GM12878 (cell line): ENCODE measurements at regions not wholly inside any gene's neighbourhood (a gene's known extent, or its start where the extent isn't known, plus 50 kb on each side); places are given as distances from the start of the nearest gene placed in this dataset.

Source experiments
- BMI1 ChIP-seq: fragments of 450-650 bp; IDR thresholded peaks from 2 replicates; pipeline ENCODE4 v1.6.1; 2016; ENCODE audit warnings: mild to moderate bottlenecking, moderate library complexity, borderline replicate concordance
- EP300 ChIP-seq, 2 experiments: fragments of 150-350 bp in 1 of 2; IDR thresholded peaks; 2 replicates each; pipeline ENCODE4 v1.6.1; 2011 to 2012; ENCODE audit warnings: low read depth in 2 of 2, low read length in 2 of 2, borderline replicate concordance in 1 of 2, improper control_type of control experiment in 1 of 2, inconsistent platforms in 1 of 2; ENCODE audit not compliant: control insufficient read depth in 1 of 2
- ETV6 ChIP-seq, 2 experiments: fragments of 450-650 bp in 1 of 2; IDR thresholded peaks in 1 of 2; conservative IDR thresholded peaks in 1 of 2; 2 replicates each; pipeline ENCODE4 v1.6.1; 2014; ENCODE audit warnings: antibody characterized with exemption in 1 of 2, borderline replicate concordance in 1 of 2, low read depth in 1 of 2, mild to moderate bottlenecking in 1 of 2, moderate library complexity in 1 of 2
- FOS ChIP-seq: IDR thresholded peaks from 3 replicates; pipeline ENCODE4 v1.6.1; 2011; ENCODE audit warnings: borderline replicate concordance; ENCODE audit not compliant: insufficient read length; ENCODE audit errors: extremely low read depth
- FOXK2 ChIP-seq: fragments of 450-650 bp; IDR thresholded peaks from 2 replicates; pipeline ENCODE4 v1.6.1; 2017; ENCODE audit warnings: mild to moderate bottlenecking, moderate library complexity
- HDAC6 ChIP-seq: fragments of 200-600 bp; sonication (generic); IDR thresholded peaks from one replicate; pipeline ENCODE4 v1.8.0; 2017; ENCODE audit warnings: antibody characterized with exemption; ENCODE audit not compliant: unreplicated experiment
- MTA3 ChIP-seq: IDR thresholded peaks from 2 replicates; pipeline ENCODE4 v1.6.1; 2012; ENCODE audit warnings: low read length, inconsistent platforms, borderline replicate concordance
- MYB ChIP-seq: fragments of 150-350 bp; IDR thresholded peaks from 2 replicates; pipeline ENCODE4 v1.6.1; 2014; ENCODE audit warnings: mild to moderate bottlenecking, low read depth, low read length, borderline replicate concordance
- NR2C1 ChIP-seq: fragments of 450-650 bp; IDR thresholded peaks from 2 replicates; pipeline ENCODE4 v1.6.1; 2017; ENCODE audit warnings: antibody characterized with exemption, mild to moderate bottlenecking, moderate library complexity
- NRF1 ChIP-seq: conservative IDR thresholded peaks from 2 replicates; pipeline ENCODE4 v1.6.1; 2011; ENCODE audit warnings: mild to moderate bottlenecking, low read depth, low read length, improper control_type of control experiment
- PAX8 ChIP-seq: fragments of 450-650 bp; IDR thresholded peaks from 2 replicates; pipeline ENCODE4 v1.6.1; 2017; ENCODE audit warnings: mild to moderate bottlenecking, moderate library complexity
- PML ChIP-seq: IDR thresholded peaks from 2 replicates; pipeline ENCODE4 v1.6.1; 2012; ENCODE audit warnings: low read length, inconsistent platforms
- POLR2AphosphoS5 ChIP-seq: IDR thresholded peaks from 2 replicates; pipeline ENCODE4 v1.6.1; 2011; ENCODE audit warnings: mild to moderate bottlenecking, low read length, inconsistent platforms
- RAD21 ChIP-seq: IDR thresholded peaks from 2 replicates; pipeline ENCODE4 v1.6.1; 2011; ENCODE audit warnings: mild to moderate bottlenecking, low read depth, low read length, moderate library complexity; ENCODE audit not compliant: insufficient read depth
- RAD51 ChIP-seq: fragments of 450-650 bp; IDR thresholded peaks from 2 replicates; pipeline ENCODE4 v1.6.1; 2016; ENCODE audit warnings: moderate library complexity, mild to moderate bottlenecking, inconsistent platforms
- RFX5 ChIP-seq: IDR thresholded peaks from 2 replicates; pipeline ENCODE4 v1.6.1; 2011; ENCODE audit warnings: low read depth, low read length, improper control_type of control experiment
- SIN3A ChIP-seq: IDR thresholded peaks from 2 replicates; pipeline ENCODE4 v1.6.1; 2012; ENCODE audit warnings: low read depth, low read length, improper control_type of control experiment
- SMAD1 ChIP-seq: fragments of 450-650 bp; IDR thresholded peaks from 2 replicates; pipeline ENCODE4 v1.6.1; 2018; ENCODE audit warnings: mild to moderate bottlenecking, low read depth; ENCODE audit not compliant: partially characterized antibody
- TAF1 ChIP-seq: IDR thresholded peaks from 2 replicates; pipeline ENCODE4 v1.6.1; 2011; ENCODE audit warnings: mild to moderate bottlenecking, low read depth, low read length, borderline replicate concordance
- TCF3 ChIP-seq: IDR thresholded peaks from 2 replicates; pipeline ENCODE4 v1.6.1; 2012; ENCODE audit warnings: low read depth, mild to moderate bottlenecking, low read length, borderline replicate concordance; ENCODE audit not compliant: insufficient read depth
- WRNIP1 ChIP-seq: IDR thresholded peaks from 2 replicates; pipeline ENCODE4 v1.6.1; 2011; ENCODE audit warnings: low read depth, low read length, improper control_type of control experiment, borderline replicate concordance
- ZNF24 ChIP-seq: fragments of 450-650 bp; IDR thresholded peaks from 2 replicates; pipeline ENCODE4 v1.6.1; 2017; ENCODE audit warnings: antibody characterized with exemption, mild to moderate bottlenecking
- TF ChIP-seq, protein P1 (sequence below): fragments of 150-350 bp; IDR thresholded peaks from 2 replicates; pipeline ENCODE4 v1.6.1; 2014; ENCODE audit warnings: mild to moderate bottlenecking, low read depth, low read length
- TF ChIP-seq, protein P2 (sequence below): fragments of 450-650 bp; IDR thresholded peaks from 2 replicates; pipeline ENCODE4 v1.6.1; 2017; ENCODE audit warnings: mild to moderate bottlenecking, low read depth, inconsistent platforms; ENCODE audit not compliant: poor library complexity, severe bottlenecking
- TF ChIP-seq, protein P3 (sequence below): fragments of 450-650 bp; IDR thresholded peaks from 2 replicates; pipeline ENCODE4 v1.6.1; 2018; ENCODE audit warnings: mild to moderate bottlenecking, low read depth, moderate library complexity; ENCODE audit not compliant: partially characterized antibody

DNA sequence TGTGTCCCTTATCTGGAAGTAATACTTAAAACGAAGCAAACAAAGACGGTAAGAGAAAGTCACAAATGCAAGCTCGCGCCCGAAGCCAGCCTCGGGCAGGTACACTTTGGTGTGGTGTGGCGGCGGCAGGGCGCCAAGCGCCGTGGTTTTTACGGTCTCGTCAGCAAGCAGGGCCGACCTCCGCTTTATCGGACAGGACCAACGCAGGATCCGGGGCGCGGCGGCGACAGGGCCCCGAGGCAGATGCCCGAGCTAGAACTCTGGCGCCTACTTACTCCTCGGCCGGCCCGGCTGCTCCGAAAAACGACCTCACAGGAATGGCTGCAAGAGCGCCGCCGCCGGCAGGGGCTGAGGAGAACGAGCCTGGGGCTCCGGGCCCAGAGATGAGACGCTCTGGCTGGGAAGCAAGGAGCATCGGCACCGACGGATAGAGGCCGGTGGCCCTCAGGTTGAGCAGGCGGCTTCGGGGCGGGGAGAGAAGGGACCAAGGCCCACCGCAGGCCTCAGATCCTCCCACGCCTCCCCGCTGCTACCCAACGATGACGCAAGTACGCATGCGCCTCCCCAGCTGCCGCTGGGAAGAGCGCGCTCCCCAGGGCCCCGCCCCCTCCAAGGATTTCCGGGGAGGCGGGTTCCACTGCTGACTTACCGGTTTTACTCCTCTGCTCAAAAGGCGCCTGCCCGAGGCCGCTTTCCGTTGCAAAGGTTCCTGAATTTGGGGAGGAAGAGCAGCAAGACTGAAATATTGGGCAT is 60.6 kb downstream of the FAM217A start (continued):
- TF ChIP-seq RAD21 (no peak), PML (peak; percentile 36; the same call in 1 of the 2 replicates), BMI1 (no peak), SIN3A (no peak), HDAC6 (no peak), ETV6 (conservative IDR thresholded peaks at IDR 0.05 in 1 of 2, IDR thresholded peaks at IDR 0.05 in 1 of 2; ENCODE audit: borderline replicate concordance in 1 of 2, low read depth in 1 of 2) (no peak), WRNIP1 (no peak), NRF1 (peak; percentile 49), RFX5 (no peak), MTA3 (no peak), PAX8 (no peak), RAD51 (no peak), TCF3 (peak; percentile 46; the same call in 1 of the 2 replicates), ZNF24 (no peak), MYB (no peak), NR2C1 (no peak), SMAD1 (no peak), EP300 (IDR thresholded peaks at IDR 0.05; ENCODE audit: borderline replicate concordance in 1 of 2, control insufficient read depth in 1 of 2, low read depth in 2 of 2, low read length in 2 of 2) (no peak; a peak in 1 of 4 replicates), FOS (no peak), FOXK2 (no peak), POLR2AphosphoS5 (peak; percentile 68), TAF1 (no peak; the same call in 1 of the 2 replicates)
- TF ChIP-seq, protein P1, sequence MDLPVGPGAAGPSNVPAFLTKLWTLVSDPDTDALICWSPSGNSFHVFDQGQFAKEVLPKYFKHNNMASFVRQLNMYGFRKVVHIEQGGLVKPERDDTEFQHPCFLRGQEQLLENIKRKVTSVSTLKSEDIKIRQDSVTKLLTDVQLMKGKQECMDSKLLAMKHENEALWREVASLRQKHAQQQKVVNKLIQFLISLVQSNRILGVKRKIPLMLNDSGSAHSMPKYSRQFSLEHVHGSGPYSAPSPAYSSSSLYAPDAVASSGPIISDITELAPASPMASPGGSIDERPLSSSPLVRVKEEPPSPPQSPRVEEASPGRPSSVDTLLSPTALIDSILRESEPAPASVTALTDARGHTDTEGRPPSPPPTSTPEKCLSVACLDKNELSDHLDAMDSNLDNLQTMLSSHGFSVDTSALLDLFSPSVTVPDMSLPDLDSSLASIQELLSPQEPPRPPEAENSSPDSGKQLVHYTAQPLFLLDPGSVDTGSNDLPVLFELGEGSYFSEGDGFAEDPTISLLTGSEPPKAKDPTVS, result no peak
- TF ChIP-seq, protein P2, sequence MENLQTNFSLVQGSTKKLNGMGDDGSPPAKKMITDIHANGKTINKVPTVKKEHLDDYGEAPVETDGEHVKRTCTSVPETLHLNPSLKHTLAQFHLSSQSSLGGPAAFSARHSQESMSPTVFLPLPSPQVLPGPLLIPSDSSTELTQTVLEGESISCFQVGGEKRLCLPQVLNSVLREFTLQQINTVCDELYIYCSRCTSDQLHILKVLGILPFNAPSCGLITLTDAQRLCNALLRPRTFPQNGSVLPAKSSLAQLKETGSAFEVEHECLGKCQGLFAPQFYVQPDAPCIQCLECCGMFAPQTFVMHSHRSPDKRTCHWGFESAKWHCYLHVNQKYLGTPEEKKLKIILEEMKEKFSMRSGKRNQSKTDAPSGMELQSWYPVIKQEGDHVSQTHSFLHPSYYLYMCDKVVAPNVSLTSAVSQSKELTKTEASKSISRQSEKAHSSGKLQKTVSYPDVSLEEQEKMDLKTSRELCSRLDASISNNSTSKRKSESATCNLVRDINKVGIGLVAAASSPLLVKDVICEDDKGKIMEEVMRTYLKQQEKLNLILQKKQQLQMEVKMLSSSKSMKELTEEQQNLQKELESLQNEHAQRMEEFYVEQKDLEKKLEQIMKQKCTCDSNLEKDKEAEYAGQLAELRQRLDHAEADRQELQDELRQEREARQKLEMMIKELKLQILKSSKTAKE, result no peak
- TF ChIP-seq, protein P3, sequence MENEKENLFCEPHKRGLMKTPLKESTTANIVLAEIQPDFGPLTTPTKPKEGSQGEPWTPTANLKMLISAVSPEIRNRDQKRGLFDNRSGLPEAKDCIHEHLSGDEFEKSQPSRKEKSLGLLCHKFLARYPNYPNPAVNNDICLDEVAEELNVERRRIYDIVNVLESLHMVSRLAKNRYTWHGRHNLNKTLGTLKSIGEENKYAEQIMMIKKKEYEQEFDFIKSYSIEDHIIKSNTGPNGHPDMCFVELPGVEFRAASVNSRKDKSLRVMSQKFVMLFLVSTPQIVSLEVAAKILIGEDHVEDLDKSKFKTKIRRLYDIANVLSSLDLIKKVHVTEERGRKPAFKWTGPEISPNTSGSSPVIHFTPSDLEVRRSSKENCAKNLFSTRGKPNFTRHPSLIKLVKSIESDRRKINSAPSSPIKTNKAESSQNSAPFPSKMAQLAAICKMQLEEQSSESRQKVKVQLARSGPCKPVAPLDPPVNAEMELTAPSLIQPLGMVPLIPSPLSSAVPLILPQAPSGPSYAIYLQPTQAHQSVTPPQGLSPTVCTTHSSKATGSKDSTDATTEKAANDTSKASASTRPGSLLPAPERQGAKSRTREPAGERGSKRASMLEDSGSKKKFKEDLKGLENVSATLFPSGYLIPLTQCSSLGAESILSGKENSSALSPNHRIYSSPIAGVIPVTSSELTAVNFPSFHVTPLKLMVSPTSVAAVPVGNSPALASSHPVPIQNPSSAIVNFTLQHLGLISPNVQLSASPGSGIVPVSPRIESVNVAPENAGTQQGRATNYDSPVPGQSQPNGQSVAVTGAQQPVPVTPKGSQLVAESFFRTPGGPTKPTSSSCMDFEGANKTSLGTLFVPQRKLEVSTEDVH, result no peak
